SK-N-SH (cell line): ENCODE measurements at regions not wholly inside any gene's neighbourhood (a gene's known extent, or its start where the extent isn't known, plus 50 kb on each side); places are given as distances from the start of the nearest gene placed in this dataset.

ENCODE experiments used
- CTCF ChIA-PET: fragments of 300-600, 350-600 bp; formaldehyde crosslinking; extraction: SDS; loops from one replicate; lab custom pipeline; 2021; lab: Yijun Ruan, JAX
- POLR2A ChIA-PET: fragments of 350-600 bp; sonication (Branson Sonifier 250); formaldehyde crosslinking; extraction: SDS; loops from one replicate; lab custom pipeline; 2020; ENCODE audit warnings: antibody characterized with exemption, inconsistent platforms; lab: Yijun Ruan, JAX
- DNase-seq: peaks from one replicate; pipeline ENCODE4 v3.0.0; 2012
- H2AFZ ChIP-seq: fragments of 200-600 bp; sonication (generic); 2 replicates; pipeline ENCODE4 v1.8.1; 2016; ENCODE audit warnings: antibody characterized with exemption, mild to moderate bottlenecking, low read depth
- H3F3A ChIP-seq: fragments of 200-600 bp; sonication (generic); replicated peaks from 2 replicates; pipeline ENCODE3; 2016; ENCODE audit warnings: antibody characterized with exemption, mild to moderate bottlenecking; ENCODE audit not compliant: insufficient read depth
- H3K27ac ChIP-seq, 2 experiments: fragments of 200-500 bp in 1 of 2; fragments of 200-600 bp in 1 of 2; sonication (Bioruptor generic) in 1 of 2; sonication (generic), shearing (Covaris generic) in 1 of 2; 2 replicates each; pipeline versions ENCODE4 v1.5.1 to v1.6.1; 2014 to 2016; ENCODE audit warnings: low read depth in 2 of 2, inconsistent platforms in 1 of 2, low read length in 1 of 2, mild to moderate bottlenecking in 1 of 2, mixed read lengths in 1 of 2
- H3K27me3 ChIP-seq: fragments of 200-600 bp; sonication (generic), shearing (Covaris generic); 2 replicates; pipeline ENCODE4 v1.6.1; 2016; ENCODE audit warnings: mixed run types; ENCODE audit not compliant: insufficient read depth
- H3K36me3 ChIP-seq, 2 experiments: fragments of 200-500 bp in 1 of 2; fragments of 200-600 bp in 1 of 2; sonication (Bioruptor generic) in 1 of 2; sonication (generic) in 1 of 2; replicated peaks in 1 of 2; 2 replicates each; pipeline versions ENCODE3 to v1.5.1; 2014 to 2016; ENCODE audit warnings: low read length in 1 of 2, mild to moderate bottlenecking in 1 of 2; ENCODE audit not compliant: insufficient read depth in 2 of 2, control insufficient read depth in 1 of 2
- H3K4me1 ChIP-seq, 2 experiments: fragments of 200-500 bp in 1 of 2; fragments of 200-600 bp in 1 of 2; sonication (Bioruptor generic) in 1 of 2; sonication (generic), shearing (Covaris generic) in 1 of 2; 2 replicates each; pipeline versions ENCODE4 v1.5.1 to v1.6.1; 2014 to 2016; ENCODE audit warnings: low read depth in 1 of 2, low read length in 1 of 2, mixed run types in 1 of 2; ENCODE audit not compliant: insufficient read depth in 2 of 2, control insufficient read depth in 1 of 2
- H3K4me2 ChIP-seq: fragments of 200-600 bp; sonication (generic), shearing (Covaris generic); 2 replicates; pipeline ENCODE4 v1.6.1; 2017; ENCODE audit warnings: mixed run types
- H3K4me3 ChIP-seq, 2 experiments: fragments of 200-500 bp in 1 of 2; fragments of 200-600 bp in 1 of 2; sonication (Bioruptor generic) in 1 of 2; sonication (generic), shearing (Covaris generic) in 1 of 2; 2 replicates each; pipeline versions ENCODE4 v1.5.1 to v1.8.1; 2014 to 2016; ENCODE audit warnings: low read depth in 2 of 2, inconsistent platforms in 1 of 2, low read length in 1 of 2, mild to moderate bottlenecking in 1 of 2, mixed read lengths in 1 of 2, moderate library complexity in 1 of 2
- H3K79me2 ChIP-seq: fragments of 200-600 bp; sonication (generic); 2 replicates; pipeline ENCODE4 v1.8.1; 2017; ENCODE audit warnings: mild to moderate bottlenecking; ENCODE audit not compliant: insufficient read depth
- H3K9ac ChIP-seq: fragments of 200-600 bp; sonication (generic); 2 replicates; pipeline ENCODE4 v1.6.1; 2017; ENCODE audit warnings: mixed run types
- H3K9me2 ChIP-seq: fragments of 200-600 bp; sonication (generic); 2 replicates; pipeline ENCODE4 v1.6.1; 2017; ENCODE audit warnings: mixed run types
- H3K9me3 ChIP-seq: fragments of 200-600 bp; sonication (generic); 2 replicates; pipeline ENCODE4 v1.6.1; 2017; ENCODE audit warnings: mixed run types, mild to moderate bottlenecking, moderate library complexity
- H4K20me1 ChIP-seq: fragments of 200-600 bp; sonication (generic); 2 replicates; pipeline ENCODE4 v1.6.1; 2017; ENCODE audit warnings: mild to moderate bottlenecking, mixed run types; ENCODE audit not compliant: insufficient read depth
- CHD2 ChIP-seq: fragments of 150-350 bp; IDR thresholded peaks from 2 replicates; pipeline ENCODE4 v1.6.1; 2018; ENCODE audit warnings: low read length; ENCODE audit not compliant: partially characterized antibody
- ELF1 ChIP-seq: IDR thresholded peaks from 2 replicates; pipeline ENCODE4 v1.4.0; 2012
- EP300 ChIP-seq, 2 experiments: IDR thresholded peaks; 2 replicates each; pipeline versions ENCODE4 v1.4.0 to v1.6.1; 2012; ENCODE audit warnings: borderline replicate concordance in 1 of 2, low read depth in 1 of 2, low read length in 1 of 2
- EZH2phosphoT487 ChIP-seq: fragments of 200-600 bp; sonication (generic); IDR thresholded peaks from 2 replicates; pipeline ENCODE4 v1.6.1; 2017; ENCODE audit warnings: low read depth, mixed run types, mild to moderate bottlenecking, antibody characterized with exemption, moderate library complexity, borderline replicate concordance
- FOSL2 ChIP-seq: IDR thresholded peaks from 2 replicates; pipeline ENCODE4 v1.4.0; 2012; ENCODE audit warnings: low read depth, mild to moderate bottlenecking, moderate library complexity, borderline replicate concordance
- GABPA ChIP-seq: IDR thresholded peaks from 2 replicates; pipeline ENCODE4 v1.4.0; 2012; ENCODE audit warnings: low read depth, mild to moderate bottlenecking
- MXI1 ChIP-seq: IDR thresholded peaks from 2 replicates; pipeline ENCODE4 v1.6.1; 2012; ENCODE audit warnings: mild to moderate bottlenecking, low read depth, low read length, improper control_type of control experiment
- NFIC ChIP-seq: IDR thresholded peaks from 2 replicates; pipeline ENCODE4 v1.4.0; 2012; ENCODE audit warnings: borderline replicate concordance
- RAD21 ChIP-seq: IDR thresholded peaks from 2 replicates; pipeline ENCODE4 v1.6.1; 2012; ENCODE audit warnings: mild to moderate bottlenecking, low read length
- SIN3A ChIP-seq: IDR thresholded peaks from 2 replicates; pipeline ENCODE4 v1.6.1; 2012; ENCODE audit warnings: low read depth, mild to moderate bottlenecking, low read length, moderate library complexity, borderline replicate concordance
- SMC3 ChIP-seq: IDR thresholded peaks from 2 replicates; pipeline ENCODE4 v1.6.1; 2012; ENCODE audit warnings: low read depth, low read length, improper control_type of control experiment
- TAF1 ChIP-seq: IDR thresholded peaks from 2 replicates; pipeline ENCODE4 v1.6.1; 2012; ENCODE audit warnings: low read depth, mild to moderate bottlenecking, low read length, moderate library complexity, borderline replicate concordance
- TCF12 ChIP-seq: IDR thresholded peaks from 2 replicates; pipeline ENCODE4 v1.4.0; 2012
- TEAD4 ChIP-seq: IDR thresholded peaks from 2 replicates; pipeline ENCODE4 v1.4.0; 2012; ENCODE audit warnings: mild to moderate bottlenecking, borderline replicate concordance; ENCODE audit not compliant: insufficient read depth
- WGBS: methylation state at CpG from one replicate; pipeline ENCODE4 v1.1.6; 2017; ENCODE audit warnings: low lambda C conversion rate; 5-methylcytosine and 5-hydroxymethylcytosine counted together
- TF ChIP-seq, protein P1 (sequence below): fragments of 200-600 bp; sonication (generic); IDR thresholded peaks from 2 replicates; pipeline ENCODE4 v1.6.1; 2017; ENCODE audit warnings: antibody characterized with exemption, mild to moderate bottlenecking, moderate library complexity
- TF ChIP-seq, protein P2 (sequence below): IDR thresholded peaks from 2 replicates; pipeline ENCODE4; 2012
- TF ChIP-seq, protein P3 (sequence below): IDR thresholded peaks from 2 replicates; pipeline ENCODE4 v1.4.0; 2012; ENCODE audit warnings: low read depth, borderline replicate concordance
- TF ChIP-seq, protein P4 (sequence below): IDR thresholded peaks from 2 replicates; pipeline ENCODE4 v1.4.0; 2012; ENCODE audit warnings: low read depth

DNA sequence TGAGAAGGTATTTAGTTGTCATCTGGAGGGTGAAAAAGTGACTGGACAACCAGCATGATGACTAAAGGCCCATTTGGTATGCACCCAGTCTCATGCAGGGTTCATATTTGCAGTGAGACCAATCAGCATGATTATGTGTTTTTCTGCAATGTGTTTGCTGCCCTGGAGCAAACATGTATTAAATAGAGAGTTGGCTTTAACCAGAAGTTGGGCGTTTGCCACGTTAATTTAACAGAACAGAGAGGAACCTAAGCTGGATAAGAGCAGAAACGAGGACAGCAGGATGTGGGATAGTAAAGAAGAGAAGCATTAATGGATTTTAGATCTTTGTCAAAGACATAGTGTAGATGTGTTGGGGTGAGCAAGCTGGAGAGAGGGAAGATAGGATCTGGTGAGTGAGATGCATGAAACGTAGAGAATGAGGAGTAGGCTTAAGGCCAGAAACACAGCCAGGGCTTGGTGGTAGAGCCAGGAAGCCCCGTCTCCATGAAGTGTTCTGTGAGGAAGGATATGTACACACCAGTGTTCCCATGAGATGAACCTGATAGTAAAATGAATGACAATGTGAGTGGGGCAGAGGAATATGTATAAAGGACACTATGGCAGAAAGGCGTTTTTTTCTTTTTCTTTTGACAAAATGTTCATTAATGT, 164.0 kb upstream of the PDGFD start (continued):
- TF ChIP-seq, protein P1, sequence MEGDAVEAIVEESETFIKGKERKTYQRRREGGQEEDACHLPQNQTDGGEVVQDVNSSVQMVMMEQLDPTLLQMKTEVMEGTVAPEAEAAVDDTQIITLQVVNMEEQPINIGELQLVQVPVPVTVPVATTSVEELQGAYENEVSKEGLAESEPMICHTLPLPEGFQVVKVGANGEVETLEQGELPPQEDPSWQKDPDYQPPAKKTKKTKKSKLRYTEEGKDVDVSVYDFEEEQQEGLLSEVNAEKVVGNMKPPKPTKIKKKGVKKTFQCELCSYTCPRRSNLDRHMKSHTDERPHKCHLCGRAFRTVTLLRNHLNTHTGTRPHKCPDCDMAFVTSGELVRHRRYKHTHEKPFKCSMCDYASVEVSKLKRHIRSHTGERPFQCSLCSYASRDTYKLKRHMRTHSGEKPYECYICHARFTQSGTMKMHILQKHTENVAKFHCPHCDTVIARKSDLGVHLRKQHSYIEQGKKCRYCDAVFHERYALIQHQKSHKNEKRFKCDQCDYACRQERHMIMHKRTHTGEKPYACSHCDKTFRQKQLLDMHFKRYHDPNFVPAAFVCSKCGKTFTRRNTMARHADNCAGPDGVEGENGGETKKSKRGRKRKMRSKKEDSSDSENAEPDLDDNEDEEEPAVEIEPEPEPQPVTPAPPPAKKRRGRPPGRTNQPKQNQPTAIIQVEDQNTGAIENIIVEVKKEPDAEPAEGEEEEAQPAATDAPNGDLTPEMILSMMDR: no peak
- TF ChIP-seq SIN3A: no peak
- TF ChIP-seq SMC3: no peak
- no peak; the same call in 1 of the 2 replicates for TF ChIP-seq RAD21
- TF ChIP-seq, protein P2, sequence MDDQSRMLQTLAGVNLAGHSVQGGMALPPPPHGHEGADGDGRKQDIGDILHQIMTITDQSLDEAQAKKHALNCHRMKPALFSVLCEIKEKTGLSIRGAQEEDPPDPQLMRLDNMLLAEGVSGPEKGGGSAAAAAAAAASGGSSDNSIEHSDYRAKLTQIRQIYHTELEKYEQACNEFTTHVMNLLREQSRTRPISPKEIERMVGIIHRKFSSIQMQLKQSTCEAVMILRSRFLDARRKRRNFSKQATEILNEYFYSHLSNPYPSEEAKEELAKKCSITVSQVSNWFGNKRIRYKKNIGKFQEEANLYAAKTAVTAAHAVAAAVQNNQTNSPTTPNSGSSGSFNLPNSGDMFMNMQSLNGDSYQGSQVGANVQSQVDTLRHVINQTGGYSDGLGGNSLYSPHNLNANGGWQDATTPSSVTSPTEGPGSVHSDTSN: no peak
- TF ChIP-seq EP300 (IDR thresholded peaks at IDR 0.05; ENCODE audit: borderline replicate concordance in 1 of 2, low read depth in 1 of 2, low read length in 1 of 2): peak; percentile 24 to 57; a peak in 3 of 4 replicates
- TF ChIP-seq EZH2phosphoT487: no peak
- TF ChIP-seq NFIC: peak; percentile 5; the same call in 1 of the 2 replicates
- TF ChIP-seq MXI1: no peak
- no peak for TF ChIP-seq TAF1
- TF ChIP-seq, all 33 proteins: peak for 7

DNA sequence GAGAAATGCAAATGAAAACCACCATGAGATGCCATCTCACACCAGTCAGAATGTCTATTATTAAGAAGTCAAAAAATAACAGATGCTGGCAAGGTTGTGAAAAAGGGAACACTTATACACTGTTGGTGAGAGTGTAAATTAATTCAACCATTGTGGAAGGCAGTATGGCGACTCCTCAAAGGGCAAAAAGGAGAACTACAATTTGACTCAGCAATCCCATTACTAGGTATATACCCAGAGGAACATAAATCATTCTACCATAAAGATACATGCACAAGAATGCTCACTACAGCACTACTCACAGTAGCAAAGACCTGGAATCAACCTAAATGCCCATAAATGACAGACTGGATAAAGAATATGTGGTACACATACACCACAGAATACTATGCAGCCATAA, 161.1 kb upstream of the PDGFD start:
- CTCF ChIA-PET: no interaction called here
- no peak overlapping the region for H3K9ac ChIP-seq
- H3K27me3 ChIP-seq: no peaks in the 10 kb centered on the region
- no peak overlapping the region for H3K27ac ChIP-seq
- no peaks in the 10 kb centered on the region for H3F3A ChIP-seq
- DNase-seq: no peak
- H3K4me3 ChIP-seq: no peak overlapping the region
- no peaks in the 10 kb centered on the region for H3K9me2 ChIP-seq
- TF ChIP-seq MXI1 (no peak), FOSL2 (no peak), TCF12 (no peak), RAD21 (no peak)
- H2AFZ ChIP-seq: no peak overlapping the region
- H3K36me3 ChIP-seq: no peaks in the 10 kb centered on the region
- WGBS: 67% methylated on average over 1 of the region's 1 CpG
- H3K79me2 ChIP-seq: no peaks in the 10 kb centered on the region
- H3K4me1 ChIP-seq: peaks cover 0 to 12% of the 10 kb centered on the region in 2 experiments; a peak in 2 of 4 replicates
- no peaks in the 10 kb centered on the region for H3K9me3 ChIP-seq
- POLR2A ChIA-PET: no interaction called here
- no peak overlapping the region for H3K4me2 ChIP-seq
- no peaks in the 10 kb centered on the region for H4K20me1 ChIP-seq

DNA sequence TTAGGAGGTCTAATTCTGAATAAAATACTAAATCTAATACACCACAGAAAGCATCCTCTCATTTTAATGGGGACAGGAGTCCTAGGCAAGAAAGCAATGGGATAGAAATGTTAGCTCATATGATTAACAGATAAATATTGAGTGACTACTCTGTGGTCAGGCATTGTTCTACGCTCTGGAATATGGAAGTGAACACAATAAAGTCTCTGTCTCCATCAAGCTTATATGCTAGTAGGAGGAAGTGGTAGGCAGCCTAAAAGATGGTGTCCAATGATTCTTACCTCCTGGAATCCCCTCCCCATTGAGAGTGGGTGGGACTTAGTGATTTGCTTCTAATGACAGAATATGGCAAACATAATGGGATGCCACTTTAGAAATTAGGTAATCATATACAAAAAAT, 160.3 kb upstream of the PDGFD start:
- no peak overlapping the region for H2AFZ ChIP-seq
- WGBS: 44% methylated on average over 1 of the region's 1 CpG
- H3F3A ChIP-seq: no peaks in the 10 kb centered on the region
- H3K27me3 ChIP-seq: no peaks in the 10 kb centered on the region
- H3K4me1 ChIP-seq: peaks cover 0 to 12% of the 10 kb centered on the region in 2 experiments; a peak in 2 of 4 replicates
- no peaks in the 10 kb centered on the region for H3K9me2 ChIP-seq
- no peaks in the 10 kb centered on the region for H3K9me3 ChIP-seq
- ChIA-PET POLR2A (no interaction called here), CTCF (no interaction called here)
- no peak for DNase-seq
- TF ChIP-seq MXI1 (no peak), EZH2phosphoT487 (no peak), GABPA (no peak), CHD2 (no peak), TEAD4 (no peak), ELF1 (no peak), EP300 (IDR thresholded peaks at IDR 0.05; ENCODE audit: borderline replicate concordance in 1 of 2, low read depth in 1 of 2, low read length in 1 of 2) (no peak)
- TF ChIP-seq, protein P3, sequence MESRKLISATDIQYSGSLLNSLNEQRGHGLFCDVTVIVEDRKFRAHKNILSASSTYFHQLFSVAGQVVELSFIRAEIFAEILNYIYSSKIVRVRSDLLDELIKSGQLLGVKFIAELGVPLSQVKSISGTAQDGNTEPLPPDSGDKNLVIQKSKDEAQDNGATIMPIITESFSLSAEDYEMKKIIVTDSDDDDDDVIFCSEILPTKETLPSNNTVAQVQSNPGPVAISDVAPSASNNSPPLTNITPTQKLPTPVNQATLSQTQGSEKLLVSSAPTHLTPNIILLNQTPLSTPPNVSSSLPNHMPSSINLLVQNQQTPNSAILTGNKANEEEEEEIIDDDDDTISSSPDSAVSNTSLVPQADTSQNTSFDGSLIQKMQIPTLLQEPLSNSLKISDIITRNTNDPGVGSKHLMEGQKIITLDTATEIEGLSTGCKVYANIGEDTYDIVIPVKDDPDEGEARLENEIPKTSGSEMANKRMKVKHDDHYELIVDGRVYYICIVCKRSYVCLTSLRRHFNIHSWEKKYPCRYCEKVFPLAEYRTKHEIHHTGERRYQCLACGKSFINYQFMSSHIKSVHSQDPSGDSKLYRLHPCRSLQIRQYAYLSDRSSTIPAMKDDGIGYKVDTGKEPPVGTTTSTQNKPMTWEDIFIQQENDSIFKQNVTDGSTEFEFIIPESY: no peak
- TF ChIP-seq, protein P4, sequence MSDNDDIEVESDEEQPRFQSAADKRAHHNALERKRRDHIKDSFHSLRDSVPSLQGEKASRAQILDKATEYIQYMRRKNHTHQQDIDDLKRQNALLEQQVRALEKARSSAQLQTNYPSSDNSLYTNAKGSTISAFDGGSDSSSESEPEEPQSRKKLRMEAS: no peak
- no peaks in the 10 kb centered on the region for H3K36me3 ChIP-seq
- H4K20me1 ChIP-seq: no peaks in the 10 kb centered on the region
- H3K4me3 ChIP-seq: no peak overlapping the region
- H3K79me2 ChIP-seq: no peaks in the 10 kb centered on the region
- no peak overlapping the region for H3K9ac ChIP-seq
- no peak overlapping the region for H3K27ac ChIP-seq
- H3K4me2 ChIP-seq: no peak overlapping the region
